Body of pancreas (tissue), 4 donors: ENCODE measurements at regions not wholly inside any gene's neighbourhood (a gene's known extent, or its start where the extent isn't known, plus 50 kb on each side); places are given as distances from the start of the nearest gene placed in this dataset.

ENCODE experiments used
- POLR2A ChIP-seq, 3 donors: fragments of 450-650 bp; IDR thresholded peaks; one replicate each; pipeline ENCODE4 v1.6.1; 2016; ENCODE audit warnings: antibody characterized with exemption in 3 of 3, mild to moderate bottlenecking in 2 of 3
- TF ChIP-seq, protein P1 (sequence below), 7 experiments: fragments of 450-650 bp in 4 of 7; fragments of 200-600 bp in 3 of 7; sonication (generic) in 3 of 7; IDR thresholded peaks; one replicate each; pipeline ENCODE4 v1.5.1; 2016 to 2019; ENCODE audit warnings: antibody characterized with exemption in 7 of 7

DNA sequence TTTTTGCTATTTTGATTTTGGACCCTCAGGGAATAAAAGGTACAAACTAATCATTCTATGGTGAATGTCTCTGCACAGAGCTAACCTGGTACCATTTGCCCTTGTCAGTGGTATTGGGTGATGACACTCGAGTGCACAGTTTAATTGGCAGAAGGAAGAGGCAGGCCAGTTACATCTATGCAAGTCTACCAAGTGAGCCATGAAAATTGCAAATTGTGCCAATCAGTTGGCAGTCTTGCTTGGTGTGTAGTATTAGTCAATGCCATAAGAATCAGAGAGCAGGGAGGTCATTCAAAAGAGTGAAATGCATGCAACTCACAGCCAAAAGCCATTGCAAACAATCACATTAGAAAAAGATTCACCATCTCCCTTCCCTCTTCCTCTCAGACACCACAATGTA lies 479.6 kb downstream of the ADAMTS20 start:
- TF ChIP-seq, protein P1, sequence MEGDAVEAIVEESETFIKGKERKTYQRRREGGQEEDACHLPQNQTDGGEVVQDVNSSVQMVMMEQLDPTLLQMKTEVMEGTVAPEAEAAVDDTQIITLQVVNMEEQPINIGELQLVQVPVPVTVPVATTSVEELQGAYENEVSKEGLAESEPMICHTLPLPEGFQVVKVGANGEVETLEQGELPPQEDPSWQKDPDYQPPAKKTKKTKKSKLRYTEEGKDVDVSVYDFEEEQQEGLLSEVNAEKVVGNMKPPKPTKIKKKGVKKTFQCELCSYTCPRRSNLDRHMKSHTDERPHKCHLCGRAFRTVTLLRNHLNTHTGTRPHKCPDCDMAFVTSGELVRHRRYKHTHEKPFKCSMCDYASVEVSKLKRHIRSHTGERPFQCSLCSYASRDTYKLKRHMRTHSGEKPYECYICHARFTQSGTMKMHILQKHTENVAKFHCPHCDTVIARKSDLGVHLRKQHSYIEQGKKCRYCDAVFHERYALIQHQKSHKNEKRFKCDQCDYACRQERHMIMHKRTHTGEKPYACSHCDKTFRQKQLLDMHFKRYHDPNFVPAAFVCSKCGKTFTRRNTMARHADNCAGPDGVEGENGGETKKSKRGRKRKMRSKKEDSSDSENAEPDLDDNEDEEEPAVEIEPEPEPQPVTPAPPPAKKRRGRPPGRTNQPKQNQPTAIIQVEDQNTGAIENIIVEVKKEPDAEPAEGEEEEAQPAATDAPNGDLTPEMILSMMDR (IDR thresholded peaks at IDR 0.05) = no peak
- TF ChIP-seq POLR2A (IDR thresholded peaks at IDR 0.05) = no peak
